Cardiac muscle cell (in vitro differentiated cells and primary cell): ENCODE measurements at regions not wholly inside any gene's neighbourhood (a gene's known extent, or its start where the extent isn't known, plus 50 kb on each side); places are given as distances from the start of the nearest gene placed in this dataset.

Experiments
- DNase-seq, 2 donors: peaks; one replicate each; pipeline versions ENCODE4 v3.0.0 to v3.0.0-alpha.2; 2010 to 2017; ENCODE audit warnings: low read depth in 1 of 2, low spot score in 1 of 2
- H3K27ac ChIP-seq: fragments of 200-600 bp; sonication (generic); 2 replicates; pipeline ENCODE4 v1.5.1; 2016
- H3K27me3 ChIP-seq: fragments of 200-600 bp; sonication (generic); 2 replicates; pipeline ENCODE4 v1.6.0; 2016; ENCODE audit warnings: control low read depth
- H3K36me3 ChIP-seq: fragments of 200-600 bp; sonication (generic); 2 replicates; pipeline ENCODE4 v1.5.1; 2016; ENCODE audit warnings: control low read depth
- H3K4me1 ChIP-seq: fragments of 200-600 bp; sonication (generic); 2 replicates; pipeline ENCODE4 v1.8.1; 2017; ENCODE audit warnings: low read depth, mild to moderate bottlenecking, mixed run types
- H3K4me3 ChIP-seq: fragments of 200-600 bp; sonication (generic); 2 replicates; pipeline ENCODE4 v1.5.1; 2016; ENCODE audit warnings: mild to moderate bottlenecking
- H3K9me3 ChIP-seq: fragments of 200-600 bp; sonication (generic); 2 replicates; pipeline ENCODE4 v1.5.1; 2017; ENCODE audit warnings: low read depth, mild to moderate bottlenecking, control low read depth
- TF ChIP-seq, protein P1 (sequence below): IDR thresholded peaks from 2 replicates; pipeline ENCODE4 v1.5.1; 2012; ENCODE audit warnings: low read depth, mild to moderate bottlenecking, low read length

DNA sequence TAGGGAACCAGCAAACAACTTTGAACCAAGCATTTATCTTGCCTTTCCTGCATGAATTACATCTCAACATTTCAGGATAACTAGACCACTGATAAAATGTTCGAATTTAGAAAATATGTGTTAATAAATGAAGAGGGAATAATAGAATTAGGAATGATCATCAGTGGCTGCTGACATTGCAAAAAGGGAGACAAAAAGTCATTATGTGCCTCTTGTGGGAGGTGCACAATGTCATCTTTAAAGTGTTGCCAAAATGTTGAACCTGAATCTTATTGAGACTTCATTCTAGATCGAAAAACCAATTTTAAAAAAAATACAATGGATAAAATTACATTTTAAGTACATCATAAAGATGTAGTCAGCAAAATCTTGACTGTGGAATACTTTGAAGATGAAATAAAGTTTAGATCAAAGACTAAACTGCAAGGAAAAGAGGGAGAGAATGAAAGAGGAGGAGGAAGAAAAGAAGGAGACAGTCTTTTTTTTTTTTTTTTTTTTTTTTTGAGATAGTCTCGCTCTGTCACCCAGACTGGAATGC is 299.3 kb downstream of the FBXW7 start:
- H3K36me3 ChIP-seq, result no peaks in the 10 kb centered on the region
- H3K27me3 ChIP-seq, result no peaks in the 10 kb centered on the region
- DNase-seq, result no peak
- TF ChIP-seq, protein P1, sequence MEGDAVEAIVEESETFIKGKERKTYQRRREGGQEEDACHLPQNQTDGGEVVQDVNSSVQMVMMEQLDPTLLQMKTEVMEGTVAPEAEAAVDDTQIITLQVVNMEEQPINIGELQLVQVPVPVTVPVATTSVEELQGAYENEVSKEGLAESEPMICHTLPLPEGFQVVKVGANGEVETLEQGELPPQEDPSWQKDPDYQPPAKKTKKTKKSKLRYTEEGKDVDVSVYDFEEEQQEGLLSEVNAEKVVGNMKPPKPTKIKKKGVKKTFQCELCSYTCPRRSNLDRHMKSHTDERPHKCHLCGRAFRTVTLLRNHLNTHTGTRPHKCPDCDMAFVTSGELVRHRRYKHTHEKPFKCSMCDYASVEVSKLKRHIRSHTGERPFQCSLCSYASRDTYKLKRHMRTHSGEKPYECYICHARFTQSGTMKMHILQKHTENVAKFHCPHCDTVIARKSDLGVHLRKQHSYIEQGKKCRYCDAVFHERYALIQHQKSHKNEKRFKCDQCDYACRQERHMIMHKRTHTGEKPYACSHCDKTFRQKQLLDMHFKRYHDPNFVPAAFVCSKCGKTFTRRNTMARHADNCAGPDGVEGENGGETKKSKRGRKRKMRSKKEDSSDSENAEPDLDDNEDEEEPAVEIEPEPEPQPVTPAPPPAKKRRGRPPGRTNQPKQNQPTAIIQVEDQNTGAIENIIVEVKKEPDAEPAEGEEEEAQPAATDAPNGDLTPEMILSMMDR, result no peak
- no peaks in the 10 kb centered on the region for H3K4me1 ChIP-seq
- H3K27ac ChIP-seq, result no peak overlapping the region
- no peak overlapping the region for H3K4me3 ChIP-seq
- H3K9me3 ChIP-seq, result no peaks in the 10 kb centered on the region

DNA sequence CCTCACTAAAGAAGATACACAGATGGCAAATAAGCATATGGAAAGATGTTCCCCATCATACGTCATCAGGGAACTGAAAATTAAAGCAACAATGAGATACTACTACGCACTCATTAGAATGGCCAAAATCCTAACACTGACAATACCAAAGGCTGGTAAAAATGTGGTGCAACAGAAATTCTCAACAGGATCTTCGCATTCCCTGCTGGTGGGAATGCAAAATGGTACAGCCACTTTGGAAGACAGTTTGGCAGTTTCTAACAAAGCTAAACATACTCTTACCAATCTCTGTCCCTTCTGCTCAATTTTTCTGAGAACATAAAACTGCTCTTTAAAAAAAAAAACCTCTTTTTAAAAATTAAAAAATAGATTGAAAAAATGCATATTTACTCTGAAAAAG is 300.2 kb downstream of the FBXW7 start:
- Histone ChIP-seq H3K27ac (no peak overlapping the region), H3K9me3 (no peaks in the 10 kb centered on the region), H3K36me3 (no peaks in the 10 kb centered on the region), H3K4me1 (no peaks in the 10 kb centered on the region), H3K4me3 (no peak overlapping the region), H3K27me3 (no peaks in the 10 kb centered on the region)
- TF ChIP-seq, protein P1, result no peak
- DNase-seq, result no peak

DNA sequence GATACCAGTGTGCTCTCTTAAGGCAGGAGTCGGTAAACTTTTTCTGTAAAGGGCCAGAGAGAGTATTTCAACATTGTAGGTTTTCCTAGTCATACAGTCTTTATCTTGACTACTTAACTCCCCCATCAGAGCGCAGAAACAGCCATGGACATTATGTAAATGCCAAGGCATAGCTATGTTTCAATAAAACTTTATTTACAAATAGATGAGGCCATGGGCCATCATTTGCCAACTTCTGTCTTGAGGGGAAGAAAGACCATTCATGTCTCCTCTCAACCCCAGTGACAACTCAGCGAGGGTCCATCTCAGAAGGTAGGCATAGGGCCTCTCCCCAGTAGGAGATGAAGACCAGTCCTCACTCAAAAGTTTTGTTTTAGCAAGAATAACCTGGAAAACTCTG is 301.3 kb downstream of the FBXW7 start:
- DNase-seq, result no peak
- no peak overlapping the region for H3K27ac ChIP-seq
- H3K4me1 ChIP-seq, result no peaks in the 10 kb centered on the region
- H3K36me3 ChIP-seq, result no peaks in the 10 kb centered on the region
- no peaks in the 10 kb centered on the region for H3K9me3 ChIP-seq
- TF ChIP-seq, protein P1, result no peak
- H3K4me3 ChIP-seq, result no peak overlapping the region
- no peaks in the 10 kb centered on the region for H3K27me3 ChIP-seq

DNA sequence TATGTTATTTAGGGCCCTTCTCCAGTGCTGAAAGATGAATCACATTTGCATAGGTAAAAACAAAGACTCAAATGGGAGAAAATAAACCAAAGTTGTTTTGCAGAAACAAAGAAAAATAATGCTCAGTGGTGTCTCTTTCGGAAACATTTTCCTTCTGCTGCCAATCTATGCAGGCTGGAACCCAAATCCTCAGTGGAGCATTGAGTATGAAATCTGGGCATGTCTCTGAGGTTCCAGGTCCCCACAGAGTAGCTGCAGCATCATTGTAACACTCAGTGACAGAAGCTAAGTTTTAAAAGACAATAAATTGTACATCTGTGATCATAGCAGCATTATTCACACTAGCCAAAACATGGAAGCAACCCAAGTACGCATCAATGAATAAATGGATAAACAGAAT is 303.6 kb downstream of the FBXW7 start:
- H3K27ac ChIP-seq, result no peak overlapping the region
- no peaks in the 10 kb centered on the region for H3K4me1 ChIP-seq
- no peaks in the 10 kb centered on the region for H3K27me3 ChIP-seq
- no peaks in the 10 kb centered on the region for H3K9me3 ChIP-seq
- H3K36me3 ChIP-seq, result no peaks in the 10 kb centered on the region
- TF ChIP-seq, protein P1, result no peak
- no peak for DNase-seq
- no peak overlapping the region for H3K4me3 ChIP-seq

DNA sequence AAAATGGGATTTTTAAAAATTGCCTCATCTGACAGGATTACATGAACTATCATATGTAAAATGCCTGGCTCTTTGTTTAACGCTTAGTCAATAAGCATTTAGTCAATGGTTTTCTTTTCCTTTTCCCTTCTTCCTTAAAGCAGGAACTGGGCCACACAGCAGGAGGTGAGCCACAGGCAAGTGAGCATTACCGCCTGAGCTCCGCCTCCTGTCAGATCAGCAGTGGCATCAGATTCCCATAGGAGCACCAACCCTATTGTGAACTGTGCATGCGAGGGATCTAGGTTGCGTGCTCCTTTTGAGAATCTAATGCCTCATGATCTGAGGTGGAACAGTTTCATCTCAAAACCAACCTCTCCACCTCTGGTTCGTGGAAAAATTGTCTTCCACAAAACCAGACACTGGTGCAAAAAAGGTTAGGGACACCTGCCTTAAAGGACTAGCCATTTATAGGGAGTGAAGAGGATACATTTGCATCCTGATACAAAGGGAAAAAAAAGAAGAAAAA is 306.1 kb downstream of the FBXW7 start:
- no peaks in the 10 kb centered on the region for H3K9me3 ChIP-seq
- H3K4me3 ChIP-seq, result no peak overlapping the region
- no peak for DNase-seq

More for the DNA sequence above, 306.1 kb downstream of the FBXW7 start:
- no peaks in the 10 kb centered on the region for H3K27me3 ChIP-seq
- H3K4me1 ChIP-seq, result no peaks in the 10 kb centered on the region
- H3K27ac ChIP-seq, result no peak overlapping the region
- TF ChIP-seq, protein P1, result no peak
- H3K36me3 ChIP-seq, result no peaks in the 10 kb centered on the region
